Motor neuron (in vitro differentiated cells): ENCODE measurements at regions not wholly inside any gene's neighbourhood (a gene's known extent, or its start where the extent isn't known, plus 50 kb on each side); places are given as distances from the start of the nearest gene placed in this dataset.

Source experiments
- ATAC-seq, 8 experiments: fragments of 200-7000 bp; cut with Tn5 transposase; replicated peaks in 6 of 8; 2 replicates each; pipeline ENCODE4 v1.8.0; 2021; ENCODE audit warnings: mild to moderate bottlenecking in 8 of 8, moderate library complexity in 8 of 8
- H3K27ac ChIP-seq, 2 donors: fragments of 250-450 bp; sonication (Bioruptor Pico); 2 replicates each; pipeline ENCODE4 v1.9.0; 2021; ENCODE audit warnings: antibody characterized with exemption in 2 of 2, mild to moderate bottlenecking in 2 of 2, moderate library complexity in 1 of 2
- H3K4me1 ChIP-seq, 2 donors: fragments of 250-450 bp; sonication (Bioruptor Pico); replicated peaks in 1 of 2; 2 replicates each; pipeline ENCODE4 v1.6.1; 2021; ENCODE audit warnings: antibody characterized with exemption in 2 of 2, mild to moderate bottlenecking in 2 of 2, moderate library complexity in 1 of 2
- H3K4me3 ChIP-seq, 5 donors: fragments of 250-450 bp; sonication (Bioruptor Pico); 2 replicates each; pipeline ENCODE4 v1.9.0; 2021; ENCODE audit warnings: antibody characterized with exemption in 5 of 5, mild to moderate bottlenecking in 5 of 5, moderate library complexity in 4 of 5
- WGBS, 10 experiments: fragments of 450-650 bp; shearing (Covaris generic); methylation state at CpG; one replicate each; pipeline ENCODE4 v1.0.0; 2022; 5-methylcytosine and 5-hydroxymethylcytosine counted together
- in situ Hi-C, 9 experiments: fragments of 400-800 bp; cut with MboI; loops; one replicate each; pipeline ENCODE4 v1.15.0; 2021; ENCODE audit warnings: low sequenced_read_pairs in 9 of 9, low pct_unique_long_range_greater_than_20kb in 2 of 9; ENCODE audit not compliant: unreplicated experiment in 9 of 9

DNA sequence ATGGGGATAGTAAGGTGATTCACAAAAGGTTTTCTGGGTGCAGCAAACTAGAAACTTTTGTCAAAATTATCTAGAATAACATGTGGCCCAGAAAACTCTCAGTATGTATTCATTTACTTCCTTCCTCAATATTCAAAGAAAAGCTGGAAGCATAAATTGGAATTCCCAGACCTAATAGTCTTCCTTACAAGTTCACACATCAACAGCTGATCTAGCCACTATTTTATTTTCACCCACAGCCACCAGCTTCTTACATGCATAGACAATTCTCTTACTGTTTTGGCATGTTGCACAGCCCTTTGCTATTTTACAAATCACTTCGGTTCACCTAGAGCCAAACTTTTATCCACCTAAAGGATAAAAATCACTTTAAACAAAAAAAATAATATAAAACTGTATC is 647.8 kb upstream of the CCDC54 start:
- H3K4me1 ChIP-seq, result peaks cover 4 to 10% of the 10 kb centered on the region in 2 donors
- no peak overlapping the region for H3K27ac ChIP-seq
- H3K4me3 ChIP-seq, result no peak overlapping the region
- 14 to 100% (median 83%) methylated on average over 1 of the region's 1 CpG; no CpG with 5 or more reads in 1 of the 10 experiments for WGBS, 10 experiments
- in situ Hi-C loops, result no loop called here
- no peak for ATAC-seq

DNA sequence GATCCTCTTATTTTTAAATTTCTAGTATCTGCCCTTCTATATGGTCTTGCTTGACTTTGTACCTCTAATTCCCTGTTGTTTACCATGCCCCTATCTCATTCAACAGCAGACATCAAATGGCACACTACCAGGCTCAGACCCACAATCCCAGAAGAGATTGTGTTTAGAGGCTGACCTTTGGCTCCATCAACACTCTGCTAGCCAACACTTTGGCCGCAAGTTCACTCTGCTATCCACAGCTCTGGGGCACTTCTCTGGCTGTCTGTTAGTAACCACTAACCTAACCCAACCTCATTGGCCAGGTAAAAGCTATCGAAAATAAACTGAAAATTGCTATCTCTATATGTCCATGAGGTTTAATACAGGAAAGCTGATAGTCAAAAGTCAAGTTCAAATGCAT is 646.0 kb upstream of the CCDC54 start:
- Histone ChIP-seq H3K4me1 (no peaks in the 10 kb centered on the region), H3K4me3 (no peak overlapping the region), H3K27ac (no peak overlapping the region)
- WGBS, 10 experiments, result 43 to 100% (median 88%) methylated on average over 1 to 2 of the region's 2 CpGs; no CpG with 5 or more reads in 6 of the 10 experiments
- in situ Hi-C loops, result no loop called here
- ATAC-seq, result no peak

DNA sequence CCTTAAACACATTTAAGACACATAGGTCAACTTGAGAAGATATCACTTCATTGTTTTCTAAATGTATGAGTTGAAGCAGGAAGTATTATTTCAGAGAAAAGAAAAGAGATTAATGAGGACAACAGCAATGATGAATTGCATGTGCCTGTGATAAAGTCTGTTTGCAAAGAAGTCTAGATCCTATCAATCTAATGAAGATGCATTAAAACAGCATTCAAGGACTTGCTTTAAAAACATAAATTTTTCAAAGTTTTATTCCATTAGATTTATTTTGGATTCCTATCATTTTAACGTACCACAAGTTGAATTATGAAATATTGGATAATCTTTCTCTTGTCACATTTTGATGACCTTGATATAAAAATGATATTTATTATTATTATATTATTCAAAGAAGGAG is 642.5 kb upstream of the CCDC54 start:
- H3K4me1 ChIP-seq, result no peaks in the 10 kb centered on the region
- no peak for ATAC-seq
- H3K27ac ChIP-seq, result no peak overlapping the region
- no peak overlapping the region for H3K4me3 ChIP-seq
- WGBS, 10 experiments, result 50 to 100% (median 91%) methylated on average over 1 of the region's 1 CpG; no CpG with 5 or more reads in 1 of the 10 experiments
- in situ Hi-C loops, result no loop called here

DNA sequence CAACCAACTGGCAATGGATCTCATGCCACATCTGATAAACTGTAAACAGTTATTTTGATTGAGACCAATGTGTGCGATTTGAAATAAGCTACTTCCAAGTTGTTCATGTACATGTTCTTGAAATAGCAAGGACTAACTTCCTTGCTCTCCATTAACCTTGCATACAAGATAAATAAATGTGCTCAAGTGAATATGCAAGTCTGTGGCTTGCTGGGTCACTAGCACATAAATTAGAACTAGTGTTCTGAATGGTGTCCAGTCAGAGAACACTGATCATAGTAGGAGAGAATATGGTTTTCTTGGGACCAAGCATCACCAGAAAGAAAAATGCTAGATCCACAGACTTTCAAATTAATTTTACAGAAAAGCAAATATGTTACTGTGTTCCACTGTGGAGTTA is 640.0 kb upstream of the CCDC54 start:
- no peaks in the 10 kb centered on the region for H3K4me1 ChIP-seq
- no peak overlapping the region for H3K27ac ChIP-seq
- WGBS, 10 experiments, result 50 to 100% (median 80%) methylated on average over 1 of the region's 1 CpG; no CpG with 5 or more reads in 3 of the 10 experiments
- peak in 2 of 8 experiments; percentile 64 to 78 for ATAC-seq
- in situ Hi-C loops, result no loop called here
- no peak overlapping the region for H3K4me3 ChIP-seq

DNA sequence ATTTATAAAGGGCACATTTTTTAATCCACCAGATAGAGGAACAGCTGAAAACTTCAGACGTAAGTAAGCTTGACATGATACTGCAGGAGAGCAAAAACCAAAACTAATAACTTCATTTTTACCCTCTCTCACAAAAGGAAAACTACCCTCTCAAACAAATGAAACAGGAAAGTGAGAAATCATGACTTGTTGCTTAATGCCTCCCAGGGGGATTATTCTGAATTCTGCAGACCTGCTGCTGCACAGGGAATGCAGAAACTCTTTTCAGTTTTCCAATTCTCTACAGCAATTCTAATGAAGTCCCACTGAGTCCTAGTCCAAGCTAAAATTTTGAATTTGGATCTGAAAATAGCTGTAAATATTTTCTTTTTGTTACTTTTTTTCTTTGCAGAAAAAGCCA is 637.1 kb upstream of the CCDC54 start:
- H3K4me3 ChIP-seq, result no peak overlapping the region
- H3K4me1 ChIP-seq, result no peaks in the 10 kb centered on the region
- in situ Hi-C loops, result no loop called here
- H3K27ac ChIP-seq, result no peak overlapping the region
- no peak for ATAC-seq
- 40 to 100% (median 84%) methylated on average over 1 of the region's 1 CpG; no CpG with 5 or more reads in 6 of the 10 experiments for WGBS, 10 experiments

DNA sequence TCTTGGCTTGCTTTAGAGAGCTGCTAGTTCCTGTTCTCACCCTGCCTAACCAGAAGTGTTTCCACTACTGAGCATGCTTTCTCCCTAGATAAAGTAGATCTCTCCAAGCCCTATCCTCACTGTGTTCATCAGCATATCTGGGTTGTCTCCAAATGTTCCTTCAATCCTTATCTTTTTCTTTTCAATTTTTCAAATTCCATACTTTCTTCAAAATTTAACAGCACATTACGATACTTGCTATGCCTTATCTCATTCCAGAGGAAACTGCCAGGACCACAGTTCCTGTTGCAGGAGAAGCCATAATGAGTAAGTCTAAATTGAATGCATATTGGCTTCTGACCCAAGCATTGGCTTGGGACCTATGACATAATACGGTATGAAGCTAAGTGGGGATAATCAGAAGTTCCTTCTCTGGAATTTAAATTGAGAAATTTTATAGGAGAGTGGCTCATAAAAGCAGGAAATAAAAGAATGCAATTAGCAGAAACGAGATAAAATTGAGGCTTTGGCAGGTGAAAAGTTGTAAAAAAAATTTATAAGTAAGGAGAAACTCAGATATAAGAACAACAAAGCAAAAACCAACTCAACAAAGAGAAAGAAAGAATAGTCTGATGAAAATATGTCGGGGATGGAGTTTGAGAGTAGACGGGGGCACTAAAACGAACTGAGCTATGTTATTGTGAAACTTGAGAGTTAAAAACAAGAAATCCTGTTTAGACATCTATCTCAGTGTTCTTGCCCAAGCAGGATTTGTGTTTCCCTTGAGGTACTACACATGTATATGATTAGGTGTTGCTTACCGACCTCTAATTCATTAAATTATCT is 631.7 kb upstream of the CCDC54 start:
- H3K27ac ChIP-seq, result no peak overlapping the region
- ATAC-seq, result no peak
- H3K4me3 ChIP-seq, result no peak overlapping the region
- WGBS, 10 experiments, result 45 to 92% (median 88%) methylated on average over 2 to 7 of the region's 7 CpGs
- in situ Hi-C loops, result no loop called here
- H3K4me1 ChIP-seq, result peaks cover 0 to 3% of the 10 kb centered on the region in 2 donors

DNA sequence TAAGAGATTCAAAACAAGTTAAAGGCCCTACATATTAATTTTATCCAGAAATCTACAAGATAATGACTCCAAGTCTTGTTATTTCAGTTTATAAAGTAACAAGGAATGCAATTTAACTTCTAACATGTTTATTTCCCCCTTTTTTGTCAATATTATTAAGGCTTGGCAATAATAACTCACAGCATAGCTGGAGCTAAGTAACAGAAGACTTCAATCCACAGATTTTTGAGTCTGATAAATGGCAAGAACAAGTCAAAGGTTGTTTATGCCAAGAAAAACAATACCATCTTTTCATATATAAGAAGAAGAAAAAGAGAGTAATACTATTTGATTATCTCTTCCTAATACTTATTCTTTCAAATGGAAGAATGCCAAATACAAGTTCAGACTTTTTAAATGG is 631.0 kb upstream of the CCDC54 start:
- Histone ChIP-seq H3K4me3 (no peak overlapping the region), H3K4me1 (peaks cover 0 to 3% of the 10 kb centered on the region in 2 donors), H3K27ac (no peak overlapping the region)
- in situ Hi-C loops, result no loop called here
- no peak for ATAC-seq

DNA sequence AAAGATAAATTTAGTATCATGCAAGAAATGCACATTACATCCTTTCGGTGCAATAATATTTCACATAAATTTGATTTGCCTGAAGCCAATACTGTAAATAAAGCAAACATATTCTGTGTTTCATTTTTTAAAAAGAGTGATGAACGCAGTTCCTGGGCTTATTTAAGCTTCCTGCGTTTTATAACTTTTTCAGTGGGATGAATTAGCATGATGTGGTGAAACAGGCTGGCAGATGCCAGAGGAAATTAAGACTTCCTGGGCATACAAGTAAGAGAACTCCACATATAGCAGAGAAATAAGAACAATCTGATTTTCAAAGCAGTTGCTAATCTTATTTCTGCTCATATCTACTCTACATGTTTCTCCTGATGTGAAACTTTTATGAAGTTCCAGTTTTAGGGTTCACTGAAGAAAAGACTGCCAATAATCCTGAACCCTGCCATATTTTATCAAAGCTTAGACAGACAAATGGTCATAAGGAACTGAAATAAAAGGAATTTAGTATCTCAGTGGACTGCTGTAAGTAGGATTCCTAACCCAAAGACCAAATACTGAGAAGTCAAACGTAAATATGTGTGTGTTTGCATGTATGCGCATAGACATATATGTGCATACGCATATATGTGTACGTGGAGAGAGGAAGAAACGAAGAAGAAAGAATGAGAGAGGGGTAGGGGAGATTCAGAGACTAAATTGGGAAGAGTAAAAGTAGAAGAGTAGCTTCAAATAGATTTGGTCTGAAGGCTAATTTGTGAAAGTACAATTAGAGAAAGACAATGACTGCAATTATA is 628.6 kb upstream of the CCDC54 start:
- H3K27ac ChIP-seq, result no peak overlapping the region
- peak in 2 of 8 experiments; percentile 33 to 89 for ATAC-seq
- in situ Hi-C loops, result no loop called here
- 19 to 86% (median 68%) methylated on average over 6 to 8 of the region's 8 CpGs for WGBS, 10 experiments
- no peak overlapping the region for H3K4me3 ChIP-seq
- H3K4me1 ChIP-seq, result peaks cover 0 to 3% of the 10 kb centered on the region in 2 donors

DNA sequence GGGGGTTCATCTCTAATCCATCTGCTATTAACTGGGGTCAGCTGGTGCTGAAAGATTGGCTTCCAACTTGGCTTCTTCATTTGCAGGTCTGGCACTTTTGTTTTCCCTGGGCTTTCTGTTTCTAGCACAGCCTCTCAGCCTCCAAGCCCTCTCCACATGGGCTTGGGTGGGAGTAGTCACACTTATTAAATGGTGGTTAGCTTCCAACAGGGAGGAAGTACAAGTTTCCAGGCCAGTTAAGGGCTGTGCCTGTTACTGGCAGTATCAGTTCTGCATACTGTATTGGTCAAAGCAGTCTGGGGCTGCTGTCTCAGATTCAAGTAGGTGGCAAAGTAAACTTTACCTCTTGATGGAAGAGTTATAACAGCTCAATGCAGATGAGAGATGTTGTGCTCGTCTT is 627.1 kb upstream of the CCDC54 start:
- in situ Hi-C loops, result no loop called here
- peaks cover 0 to 3% of the 10 kb centered on the region in 2 donors for H3K4me1 ChIP-seq
- peak in 2 of 8 experiments; percentile 74 to 85 for ATAC-seq
- no peak overlapping the region for H3K4me3 ChIP-seq
- no peak overlapping the region for H3K27ac ChIP-seq
- WGBS, 10 experiments, result 50 to 100% (median 90%) methylated on average over 1 of the region's 1 CpG; no CpG with 5 or more reads in 2 of the 10 experiments

DNA sequence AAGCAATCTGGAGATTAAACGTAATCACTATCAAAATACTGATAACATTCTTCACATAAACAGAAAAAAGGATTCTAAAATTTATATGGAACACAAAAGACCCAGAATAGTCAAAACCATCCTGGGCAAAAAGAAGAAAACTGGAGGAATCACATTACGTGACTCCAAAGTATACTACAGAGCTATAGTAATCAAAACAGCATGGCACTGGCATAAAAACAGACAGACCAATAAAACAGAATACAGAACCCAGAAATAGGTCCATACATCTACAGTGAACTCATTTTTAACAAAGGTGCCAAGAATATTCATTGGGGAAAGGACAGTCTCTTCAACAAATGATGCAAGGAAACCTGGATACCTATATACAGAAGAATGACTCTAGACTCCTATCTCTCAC is 621.9 kb upstream of the CCDC54 start:
- Histone ChIP-seq H3K4me1 (no peaks in the 10 kb centered on the region), H3K4me3 (no peak overlapping the region), H3K27ac (no peak overlapping the region)
- ATAC-seq, result no peak
- 63 to 100% (median 86%) methylated on average over 1 to 2 of the region's 2 CpGs; no CpG with 5 or more reads in 2 of the 10 experiments for WGBS, 10 experiments
- in situ Hi-C loops, result no loop called here

DNA sequence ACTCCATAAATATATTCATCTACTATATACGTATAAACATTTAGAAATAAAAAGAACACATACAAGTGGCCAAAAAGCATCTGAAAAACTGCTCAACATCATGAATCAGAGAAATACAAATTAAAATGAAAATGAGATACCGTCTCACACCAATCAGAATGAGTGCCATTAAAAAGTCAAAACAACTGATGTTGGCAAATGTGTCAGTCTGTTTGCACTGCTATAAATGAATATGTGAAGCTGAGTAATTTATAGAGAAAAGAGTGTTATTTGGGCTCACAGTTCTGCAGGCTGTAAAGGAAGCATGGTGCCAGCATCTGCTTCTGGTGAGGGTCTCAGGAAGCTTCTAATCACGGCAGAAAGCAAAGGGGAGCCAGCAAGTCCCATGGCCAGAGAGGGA is 620.3 kb upstream of the CCDC54 start:
- WGBS, 10 experiments, result 81 to 100% (median 91%) methylated on average over 1 to 3 of the region's 3 CpGs
- no peaks in the 10 kb centered on the region for H3K4me1 ChIP-seq
- ATAC-seq, result no peak

DNA sequence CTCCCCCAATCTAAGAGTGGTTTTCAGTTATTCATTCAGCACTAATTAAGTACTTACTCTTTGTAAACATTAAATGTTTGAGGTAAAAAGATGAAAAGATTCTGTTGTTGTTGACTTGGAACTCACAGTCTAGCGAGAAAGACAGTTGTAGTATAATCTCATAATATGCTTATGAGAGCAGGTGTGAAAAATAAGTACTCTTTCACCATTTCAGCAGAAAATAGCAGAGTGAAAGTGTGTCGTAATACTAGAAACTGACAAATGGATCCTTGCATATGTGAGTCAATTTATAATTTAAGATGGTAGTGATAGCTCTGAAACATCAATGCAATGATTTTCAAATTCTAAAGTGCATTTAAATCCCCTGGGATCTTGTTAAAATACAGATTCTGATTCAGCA is 618.8 kb upstream of the CCDC54 start:
- H3K4me1 ChIP-seq, result no peaks in the 10 kb centered on the region
- H3K4me3 ChIP-seq, result no peak overlapping the region
- in situ Hi-C loops, result no loop called here
- 80 to 100% (median 90%) methylated on average over 1 to 2 of the region's 2 CpGs for WGBS, 10 experiments
- ATAC-seq, result no peak
- no peak overlapping the region for H3K27ac ChIP-seq

More for the DNA sequence above, 620.3 kb upstream of the CCDC54 start:
- in situ Hi-C loops, result no loop called here
- H3K4me3 ChIP-seq, result no peak overlapping the region
- H3K27ac ChIP-seq, result no peak overlapping the region

DNA sequence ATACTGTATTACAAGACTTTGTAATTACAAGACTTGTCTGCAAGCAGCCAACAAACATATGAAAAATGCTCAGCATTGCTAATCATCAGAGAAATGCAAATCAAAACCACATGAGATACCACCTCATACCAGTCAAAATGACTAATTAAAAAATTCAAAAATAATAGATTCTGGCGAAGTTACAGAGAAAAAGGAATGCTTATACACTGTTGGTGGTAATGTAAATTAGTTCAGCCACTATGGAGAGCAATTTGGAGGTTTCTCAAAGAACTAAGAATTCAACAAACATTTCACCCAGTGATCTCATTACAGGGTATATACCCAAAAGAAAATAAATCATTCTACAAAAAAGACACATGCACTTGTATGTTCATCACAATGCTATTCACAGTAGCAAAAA is 617.5 kb upstream of the CCDC54 start:
- in situ Hi-C loops, result no loop called here
- H3K4me1 ChIP-seq, result no peaks in the 10 kb centered on the region
- ATAC-seq, result peak in 2 of 8 experiments; percentile 28 to 46
- H3K27ac ChIP-seq, result no peak overlapping the region
- WGBS, 10 experiments, result 0 to 86% (median 67%) methylated on average over 1 of the region's 1 CpG; no CpG with 5 or more reads in 1 of the 10 experiments
- no peak overlapping the region for H3K4me3 ChIP-seq
